HG03175 (cell line): ENCODE measurements at regions not wholly inside any gene's neighbourhood (a gene's known extent, or its start where the extent isn't known, plus 50 kb on each side); places are given as distances from the start of the nearest gene placed in this dataset.

Experiments
- ATAC-seq: cut with Tn5 transposase; IDR thresholded peaks from one replicate; pipeline ENCODE4 v1.9.1; 2021; ENCODE audit warnings: mild to moderate bottlenecking, moderate library complexity; ENCODE audit not compliant: unreplicated experiment

DNA sequence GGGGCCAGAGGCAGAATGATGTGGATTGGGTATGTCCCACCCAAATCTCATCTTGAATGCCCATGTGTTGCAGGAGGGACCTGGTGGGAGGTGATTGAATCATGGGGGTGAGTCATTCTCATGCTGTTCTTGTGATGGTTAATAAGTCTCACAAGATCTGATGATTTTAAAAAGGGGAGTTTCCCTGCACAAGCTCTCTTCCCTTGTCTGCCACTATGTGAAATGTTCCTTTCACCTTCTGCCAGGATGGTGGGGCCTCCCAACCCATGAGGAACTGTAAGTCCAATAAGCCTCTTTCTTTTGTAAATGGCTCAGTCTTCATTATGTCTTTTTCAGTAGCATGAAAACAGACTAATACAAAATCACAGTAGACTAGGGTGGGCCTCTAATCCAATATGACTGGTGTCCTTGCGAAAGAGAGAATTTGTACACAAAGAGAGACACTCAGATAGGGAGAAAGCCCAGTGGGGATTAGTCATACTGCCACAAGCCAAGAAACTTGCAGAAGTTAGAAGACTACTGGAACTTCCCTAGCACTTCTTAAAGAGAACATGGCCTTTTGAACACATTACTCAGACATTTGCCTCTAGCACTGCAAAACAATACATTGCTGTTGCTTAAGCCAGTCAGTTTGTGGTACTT lies 68.4 kb downstream of the ANXA1 start:
- ATAC-seq, result peak; percentile 72

DNA sequence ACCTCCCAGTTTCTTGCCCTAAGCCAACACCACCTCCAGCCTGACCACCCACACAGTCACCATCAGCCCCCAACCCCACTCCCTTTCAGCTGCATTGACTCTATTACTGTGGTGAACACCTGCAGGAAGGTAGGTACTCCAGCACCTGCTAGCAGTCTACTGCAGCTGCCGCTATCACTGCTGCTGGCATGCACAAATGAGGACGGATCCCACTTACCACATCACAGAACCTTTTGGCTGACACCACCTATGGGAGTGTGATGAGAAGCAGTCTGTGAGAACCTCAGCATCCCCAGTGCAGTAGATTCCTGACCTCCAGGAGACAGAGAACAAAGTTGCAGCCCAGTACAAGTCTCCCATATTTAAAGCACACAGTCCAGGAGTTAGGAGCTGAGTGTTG lies 71.9 kb downstream of the ANXA1 start:
- ATAC-seq, result no peak

DNA sequence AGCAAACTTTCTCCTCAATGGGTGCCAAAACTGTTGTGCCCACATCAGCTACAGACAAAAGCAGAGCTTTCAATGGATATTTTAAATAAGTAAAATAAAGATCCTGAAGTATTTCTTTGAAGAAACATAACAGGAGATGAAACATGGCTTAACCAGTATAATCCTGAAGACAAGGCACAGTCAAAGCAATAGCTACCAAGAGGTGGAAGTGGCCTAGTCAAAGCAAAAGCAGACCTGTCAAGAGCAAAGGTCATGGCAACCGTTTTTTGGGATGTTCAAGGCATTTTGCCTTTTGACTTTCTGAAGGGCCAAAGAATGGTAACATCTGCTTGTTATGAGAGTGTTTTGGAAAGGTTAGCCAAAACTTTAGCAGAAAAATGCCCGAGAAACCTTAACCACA lies 77.9 kb downstream of the ANXA1 start:
- no peak for ATAC-seq

GRCh38 chr9:73230251-73230650 lies 78.6 kb downstream of the ANXA1 start:
- ATAC-seq, result no peak

GRCh38 chr9:73231203-73231602 lies 79.5 kb downstream of the ANXA1 start:
- no peak for ATAC-seq

GRCh38 chr9:73233359-73234007 lies 81.8 kb downstream of the ANXA1 start:
- no peak for ATAC-seq

GRCh38 chr9:73234008-73234360 lies 82.3 kb downstream of the ANXA1 start:
- no peak for ATAC-seq

DNA sequence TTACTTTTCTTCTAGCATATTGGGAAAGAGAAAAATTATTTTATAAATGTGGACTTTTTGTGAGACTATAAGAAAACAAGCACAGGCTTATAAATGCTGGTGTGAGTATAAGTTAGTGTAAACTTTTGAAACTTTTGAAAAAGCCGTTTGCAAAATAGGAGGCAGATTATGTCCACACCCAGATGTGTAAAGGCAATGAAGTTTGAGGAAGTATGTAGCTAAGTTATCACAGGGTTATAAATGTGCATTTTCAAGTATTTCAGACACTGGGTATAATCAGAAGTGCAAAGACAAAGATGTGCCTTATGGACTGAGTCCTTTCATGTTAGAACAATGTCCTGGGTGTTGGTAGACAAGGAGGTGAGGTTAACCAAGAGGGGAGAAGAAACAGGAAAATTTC lies 85.5 kb downstream of the ANXA1 start:
- ATAC-seq, result no peak

- no peak for ATAC-seq
Measured at GRCh38 chr9:73239570-73240265, 88.1 kb downstream of the ANXA1 start.

GRCh38 chr9:73243078-73243477 lies 91.4 kb downstream of the ANXA1 start:
- no peak for ATAC-seq

- no peak for ATAC-seq
Measured at GRCh38 chr9:73259086-73259696, 107.5 kb downstream of the ANXA1 start.

DNA sequence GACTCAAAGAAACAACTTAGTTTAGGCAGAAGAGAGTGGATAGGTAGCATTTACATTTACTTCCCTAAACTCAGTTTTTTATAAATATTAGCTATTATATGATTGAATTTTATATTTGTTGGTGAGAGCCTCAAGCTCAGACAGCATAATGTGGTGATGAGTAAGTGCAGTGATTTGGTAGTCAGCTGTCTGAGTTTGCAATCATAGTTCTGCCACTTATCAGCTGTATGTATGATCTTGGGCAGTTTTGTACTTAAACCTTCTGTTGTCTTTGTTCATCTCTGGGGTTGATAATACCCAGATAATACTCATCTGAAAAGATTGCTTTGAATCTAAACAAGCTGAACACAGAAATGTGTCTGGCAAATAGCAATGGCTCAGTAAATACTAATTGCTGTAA lies 108.8 kb downstream of the ANXA1 start:
- ATAC-seq, result no peak

GRCh38 chr9:73264631-73265030 lies 113.0 kb downstream of the ANXA1 start:
- no peak for ATAC-seq

GRCh38 chr9:73265876-73266275 lies 114.2 kb downstream of the ANXA1 start:
- ATAC-seq, result no peak

- ATAC-seq, result no peak
Measured at GRCh38 chr9:73269430-73270101, 117.9 kb downstream of the ANXA1 start.

GRCh38 chr9:73270967-73271721 lies 119.5 kb downstream of the ANXA1 start:
- ATAC-seq, result peak; percentile 77

- ATAC-seq, result no peak
Measured at GRCh38 chr9:73280113-73280512, 128.4 kb downstream of the ANXA1 start.

GRCh38 chr9:73284377-73284776 lies 132.7 kb downstream of the ANXA1 start:
- ATAC-seq, result no peak

DNA sequence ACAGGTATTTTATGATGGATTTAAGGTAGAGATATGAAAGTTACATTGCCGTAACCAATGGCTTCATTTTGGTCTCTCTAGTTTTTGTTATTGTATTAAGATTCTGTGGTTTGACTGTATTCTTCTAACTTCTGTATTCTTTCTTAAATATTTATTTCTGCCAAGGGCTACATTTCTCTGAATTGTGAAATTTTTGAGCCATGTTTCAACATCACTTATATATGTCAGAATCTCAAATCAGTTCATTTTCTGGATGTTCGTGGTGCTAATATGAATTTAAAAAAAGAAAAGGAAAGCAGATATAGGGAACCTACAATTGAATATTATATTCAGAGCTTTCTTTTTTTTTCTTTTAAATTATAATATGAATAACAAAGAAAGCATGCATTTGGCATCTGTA lies 142.7 kb downstream of the ANXA1 start:
- no peak for ATAC-seq

DNA sequence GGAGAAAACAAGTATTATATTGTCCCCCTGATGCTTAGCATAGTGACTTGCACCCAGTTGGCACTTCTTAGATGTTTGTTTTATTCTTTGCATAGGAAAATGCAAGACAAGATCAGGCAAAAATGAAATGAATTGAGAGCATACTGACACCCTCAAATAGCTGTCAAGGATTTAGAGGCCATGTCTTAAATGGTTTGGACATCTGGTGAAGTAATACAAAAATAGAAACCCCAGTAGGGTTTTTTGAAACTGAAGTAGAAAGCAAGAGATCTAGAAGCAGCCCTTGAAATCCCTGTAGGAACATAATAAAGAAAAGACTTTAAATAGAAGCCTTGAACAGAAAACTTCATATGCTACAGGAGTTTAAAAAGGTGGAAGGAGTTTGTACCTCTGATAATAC lies 174.3 kb downstream of the ANXA1 start:
- no peak for ATAC-seq

DNA sequence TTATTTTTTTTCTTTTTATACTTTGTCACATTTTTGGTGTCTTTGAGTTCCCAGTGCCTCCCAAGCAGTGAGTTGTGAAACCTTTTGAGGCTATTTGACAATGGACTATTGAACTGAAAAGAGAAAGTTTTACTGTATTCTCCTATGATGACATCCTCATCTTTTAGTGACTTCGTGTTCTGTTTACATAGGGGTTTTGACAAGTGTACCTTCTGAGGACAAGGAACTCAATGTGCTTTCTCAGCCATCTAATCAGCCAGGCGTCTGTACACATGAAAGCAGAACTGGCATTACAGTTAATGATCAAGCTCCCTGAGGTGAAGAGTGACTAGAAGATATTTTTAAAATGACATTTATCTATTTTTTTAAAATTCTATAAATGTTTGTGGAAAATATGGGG lies 175.5 kb downstream of the ANXA1 start:
- no peak for ATAC-seq
